Esophagus muscularis mucosa (tissue), 3 donors: ENCODE measurements at regions not wholly inside any gene's neighbourhood (a gene's known extent, or its start where the extent isn't known, plus 50 kb on each side); places are given as distances from the start of the nearest gene placed in this dataset.

ENCODE experiments used
- CTCF ChIP-seq, 3 experiments: fragments of 200-600 bp in 2 of 3; fragments of 450-650 bp in 1 of 3; sonication (generic) in 2 of 3; IDR thresholded peaks; one replicate each; pipeline ENCODE4 v1.5.1; 2017 to 2019; ENCODE audit warnings: antibody characterized with exemption in 3 of 3, mild to moderate bottlenecking in 2 of 3, moderate library complexity in 1 of 3
- POLR2A ChIP-seq: fragments of 450-650 bp; IDR thresholded peaks from one replicate; pipeline ENCODE4 v1.6.1; 2017; ENCODE audit warnings: antibody characterized with exemption, moderate library complexity, mild to moderate bottlenecking, low read depth
- POLR2AphosphoS5 ChIP-seq, 2 donors: sonication (generic); formaldehyde crosslinking; IDR thresholded peaks; one replicate each; pipeline ENCODE4 v1.6.1; 2017; ENCODE audit warnings: antibody characterized with exemption in 2 of 2

DNA sequence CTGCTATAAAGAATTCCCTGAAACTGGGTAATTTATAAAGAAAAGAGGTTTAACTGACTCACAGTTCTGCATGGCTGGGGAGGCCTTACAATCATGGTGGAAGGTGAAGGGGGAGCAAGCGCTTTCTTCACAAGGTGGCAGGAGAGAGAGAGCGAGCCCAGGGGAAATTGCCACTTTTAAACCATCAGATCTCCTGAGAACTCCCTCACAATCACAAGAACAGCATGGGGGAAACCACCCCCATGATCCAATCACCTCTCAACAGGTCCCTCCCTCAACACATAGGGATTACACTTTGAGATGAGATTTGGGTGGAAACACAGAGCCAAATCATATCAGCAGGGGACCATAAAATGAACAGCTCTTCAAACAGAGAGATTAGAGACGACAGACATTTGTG is 198.6 kb downstream of the MAGEB5 start:
- TF ChIP-seq POLR2AphosphoS5 (IDR thresholded peaks at IDR 0.05) (no peak), POLR2A (no peak), CTCF (IDR thresholded peaks at IDR 0.05) (no peak)
